HCT116 (cell line): ENCODE measurements at regions not wholly inside any gene's neighbourhood (a gene's known extent, or its start where the extent isn't known, plus 50 kb on each side); places are given as distances from the start of the nearest gene placed in this dataset.
A peak's percentile ranks its signal among the peaks of the same experiment; 100 is the strongest.

Experiments
- ATAC-seq: fragments of 200-7000 bp; cut with Tn5 transposase; 2 replicates; pipeline ENCODE4 v1.9.1; 2020; ENCODE audit warnings: mild to moderate bottlenecking, moderate library complexity
- BruUV-seq: library from RNA; stranded (reverse); fragments of 400-500 nt; replicated peaks from 2 replicates; lab custom pipeline; 2021; lab: Mats Ljungman, UMichigan
- CTCF ChIA-PET: fragments of 300-600 bp; sonication (Branson Sonifier 250); formaldehyde crosslinking; loops from one replicate; lab custom pipeline; 2021; ENCODE audit warnings: antibody characterized with exemption; lab: Charles Lee
- POLR2A ChIA-PET: fragments of 300-600, 350-600 bp; sonication (Branson Sonifier 250); formaldehyde crosslinking; loops from one replicate; lab custom pipeline; 2021; ENCODE audit warnings: antibody characterized with exemption; lab: Charles Lee
- RAD21 ChIA-PET, 2 experiments: fragments of 300-600 bp; sonication (Branson Sonifier 250); formaldehyde crosslinking; loops; one replicate each; lab custom pipeline; 2023; ENCODE audit warnings: low total read pairs in 2 of 2; ENCODE audit not compliant: uncharacterized antibody in 2 of 2, unreplicated experiment in 2 of 2, low non-redundant PET in 1 of 2; lab: Charles Lee
- DNase-seq: peaks from one replicate; pipeline ENCODE4 v3.0.0-alpha.2; 2010; ENCODE audit warnings: low read depth, low spot score
- H2AFZ ChIP-seq: fragments of 200-600 bp; shearing (Covaris generic), sonication (generic); 2 replicates; pipeline ENCODE4 v1.6.1; 2017; ENCODE audit warnings: low read depth, mixed run types, mixed read lengths, antibody characterized with exemption, low read length; ENCODE audit not compliant: poor library complexity, severe bottlenecking
- H3K27ac ChIP-seq: 2 replicates; pipeline ENCODE4 v1.5.1; 2012; ENCODE audit warnings: low read depth, low read length
- H3K27me3 ChIP-seq: fragments of 200-600 bp; sonication (generic); 2 replicates; pipeline ENCODE4 v1.6.1; 2016; ENCODE audit warnings: mixed run types, low read length, mixed read lengths; ENCODE audit not compliant: insufficient read depth
- H3K36me3 ChIP-seq, 2 experiments: fragments of 200-500 bp in 1 of 2; fragments of 200-600 bp in 1 of 2; sonication (Bioruptor generic) in 1 of 2; sonication (generic) in 1 of 2; 2 replicates each; pipeline versions ENCODE4 v1.5.1 to v1.6.1; 2014 to 2016; ENCODE audit warnings: low read length in 2 of 2, inconsistent platforms in 1 of 2, mixed read lengths in 1 of 2, mixed run types in 1 of 2; ENCODE audit not compliant: insufficient read depth in 2 of 2, control insufficient read depth in 1 of 2
- H3K4me1 ChIP-seq, 2 experiments: fragments of 200-600 bp in 1 of 2; sonication (generic) in 1 of 2; 2 replicates each; pipeline versions ENCODE4 v1.5.1 to v1.6.1; 2012 to 2017; ENCODE audit warnings: low read length in 2 of 2, inconsistent platforms in 1 of 2, mild to moderate bottlenecking in 1 of 2, mixed read lengths in 1 of 2, mixed run types in 1 of 2, moderate library complexity in 1 of 2; ENCODE audit not compliant: insufficient read depth in 2 of 2, control insufficient read depth in 1 of 2
- H3K4me2 ChIP-seq: fragments of 200-600 bp; sonication (generic); 2 replicates; pipeline ENCODE4 v1.6.1; 2017; ENCODE audit warnings: mixed run types, low read length, mixed read lengths
- H3K4me3 ChIP-seq, 2 experiments: fragments of 200-600 bp in 1 of 2; sonication (generic) in 1 of 2; replicated peaks in 1 of 2; 2 replicates each; pipeline ENCODE4 v1.5.1; 2011 to 2016; ENCODE audit warnings: low read length in 2 of 2, control low read depth in 1 of 2, low read depth in 1 of 2, mild to moderate bottlenecking in 1 of 2, mixed read lengths in 1 of 2, mixed run types in 1 of 2
- H3K79me2 ChIP-seq: fragments of 200-600 bp; sonication (generic); 2 replicates; pipeline ENCODE4 v1.6.1; 2017; ENCODE audit warnings: mild to moderate bottlenecking, mixed run types, low read length, moderate library complexity, mixed read lengths; ENCODE audit not compliant: insufficient read depth
- H3K9ac ChIP-seq: fragments of 200-600 bp; sonication (generic); 2 replicates; pipeline ENCODE4 v1.6.1; 2016; ENCODE audit warnings: low read length, mixed read lengths
- H3K9me2 ChIP-seq: fragments of 200-600 bp; sonication (generic), shearing (Covaris generic); 2 replicates; pipeline ENCODE4 v1.6.1; 2017; ENCODE audit warnings: mixed run types, mild to moderate bottlenecking, moderate library complexity; ENCODE audit not compliant: insufficient read depth
- H3K9me3 ChIP-seq, 2 experiments: fragments of 200-500 bp in 1 of 2; fragments of 200-600 bp in 1 of 2; sonication (Bioruptor generic) in 1 of 2; sonication (generic) in 1 of 2; 2 replicates each; pipeline ENCODE4 v1.6.1; 2014 to 2017; ENCODE audit warnings: low read length in 2 of 2, mixed read lengths in 2 of 2, inconsistent platforms in 1 of 2, low read depth in 1 of 2, mild to moderate bottlenecking in 1 of 2, mixed run types in 1 of 2, moderate library complexity in 1 of 2; ENCODE audit not compliant: control insufficient read depth in 1 of 2, insufficient read depth in 1 of 2
- H4K20me1 ChIP-seq: fragments of 200-600 bp; sonication (generic), shearing (Covaris generic); 2 replicates; pipeline ENCODE4 v1.6.1; 2017; ENCODE audit warnings: mixed run types, mild to moderate bottlenecking, moderate library complexity; ENCODE audit not compliant: insufficient read depth
- ATF3 ChIP-seq: IDR thresholded peaks from 2 replicates; pipeline ENCODE4 v1.6.1; 2012
- CEBPB ChIP-seq: IDR thresholded peaks from 2 replicates; pipeline ENCODE4 v1.6.1; 2012; ENCODE audit warnings: low read depth
- EGR1 ChIP-seq: IDR thresholded peaks from 2 replicates; pipeline ENCODE4 v1.6.1; 2012; ENCODE audit warnings: low read depth
- ELF1 ChIP-seq: IDR thresholded peaks from 2 replicates; pipeline ENCODE4 v1.6.1; 2012; ENCODE audit warnings: low read depth, borderline replicate concordance
- EZH2phosphoT487 ChIP-seq: fragments of 200-600 bp; IDR thresholded peaks from 2 replicates; pipeline ENCODE4 v1.6.1; 2018; ENCODE audit warnings: antibody characterized with exemption, borderline replicate concordance
- FOSL1 ChIP-seq: IDR thresholded peaks from 2 replicates; pipeline ENCODE4 v1.6.1; 2012; ENCODE audit warnings: low read depth
- JUND ChIP-seq: IDR thresholded peaks from 2 replicates; pipeline ENCODE4 v1.6.1; 2012
- RAD21 ChIP-seq: IDR thresholded peaks from 2 replicates; pipeline ENCODE4 v1.6.1; 2012; ENCODE audit warnings: low read depth, mild to moderate bottlenecking
- SIN3A ChIP-seq: IDR thresholded peaks from 2 replicates; pipeline ENCODE4 v1.6.1; 2012; ENCODE audit warnings: low read depth
- SP1 ChIP-seq: IDR thresholded peaks from 2 replicates; pipeline ENCODE4 v1.6.1; 2012; ENCODE audit warnings: low read depth
- SRF ChIP-seq: IDR thresholded peaks from 2 replicates; pipeline ENCODE4 v1.6.1; 2012; ENCODE audit warnings: low read depth
- TCF7L2 ChIP-seq: IDR thresholded peaks from 2 replicates; pipeline ENCODE4 v1.7.0; 2011; ENCODE audit warnings: borderline replicate concordance, inconsistent platforms; ENCODE audit not compliant: insufficient read depth, insufficient read length; ENCODE audit errors: extremely low read depth
- YY1 ChIP-seq: IDR thresholded peaks from 2 replicates; pipeline ENCODE4 v1.6.1; 2011; ENCODE audit warnings: low read length, low read depth, moderate library complexity, mild to moderate bottlenecking; ENCODE audit not compliant: insufficient replicate concordance; ENCODE audit errors: extremely low read depth
- ZFX ChIP-seq: fragments of 450-650 bp; IDR thresholded peaks from 2 replicates; pipeline ENCODE4 v1.6.1; 2017
- ZNF274 ChIP-seq: fragments of 200-500 bp; sonication (Bioruptor generic); IDR thresholded peaks from 2 replicates; pipeline ENCODE4 v1.6.1; 2014; ENCODE audit warnings: mild to moderate bottlenecking, low read depth, low read length, inconsistent platforms
- intact Hi-C: fragments of 100-400 bp; cut with micrococcal nuclease; formaldehyde crosslinking; loops from 2 replicates; pipeline ENCODE4 v1.10.0; 2022
- TF ChIP-seq, protein P1 (sequence below): IDR thresholded peaks from 2 replicates; pipeline ENCODE4 v1.6.1; 2012
- TF ChIP-seq, protein P2 (sequence below): IDR thresholded peaks from 2 replicates; pipeline ENCODE4 v1.6.1; 2011; ENCODE audit warnings: mild to moderate bottlenecking, low read length, moderate library complexity; ENCODE audit not compliant: insufficient replicate concordance; ENCODE audit errors: extremely low read depth

DNA sequence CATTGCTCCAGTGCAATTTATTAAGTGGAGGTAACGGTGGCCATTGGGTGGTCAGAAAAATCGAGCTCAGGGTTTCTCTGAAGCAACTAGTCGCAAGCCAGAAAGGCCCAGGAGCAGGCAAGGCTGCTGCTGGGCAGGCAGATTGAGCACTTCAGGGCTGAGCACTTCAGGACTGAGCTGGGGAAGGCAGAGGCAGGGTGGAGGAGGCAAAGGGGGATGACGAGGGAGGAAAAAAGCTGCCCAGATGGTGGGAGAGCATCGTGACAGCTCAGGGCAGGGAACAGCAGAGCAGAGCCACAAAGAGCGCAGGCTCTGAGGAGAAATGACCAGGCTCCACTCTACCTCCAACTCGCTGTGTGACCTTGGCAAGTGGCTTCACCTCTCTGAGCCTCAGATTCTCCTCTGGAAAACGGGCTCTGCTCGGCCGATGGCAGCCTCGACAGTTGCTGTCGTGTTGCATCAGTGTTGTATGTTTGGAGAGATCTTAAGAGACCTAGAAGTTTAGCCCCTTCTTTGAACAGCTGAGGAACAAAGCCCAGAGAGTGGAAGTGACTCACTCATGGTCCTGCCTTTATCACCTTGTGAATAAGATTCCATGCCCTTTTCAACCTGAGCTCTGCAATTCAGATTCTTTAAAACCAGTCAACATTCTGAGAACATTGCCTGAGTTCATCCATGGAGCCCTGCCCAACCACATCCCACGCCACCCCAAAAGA lies 141.4 kb downstream of the SYF2 start:
- Histone ChIP-seq H3K4me3 (no peak overlapping the region), H4K20me1 (no peaks in the 10 kb centered on the region), H2AFZ (no peak overlapping the region), H3K79me2 (no peaks in the 10 kb centered on the region), H3K27me3 (no peaks in the 10 kb centered on the region), H3K36me3 (no peaks in the 10 kb centered on the region), H3K9ac (no peak overlapping the region), H3K27ac (no peak overlapping the region), H3K4me1 (peaks cover 0 to 10% of the 10 kb centered on the region in 2 experiments; a peak in 3 of 4 replicates), H3K4me2 (peak overlapping the region; percentile 22; the same call in 1 of the 2 replicates), H3K9me2 (no peaks in the 10 kb centered on the region), H3K9me3 (no peaks in the 10 kb centered on the region)
- TF ChIP-seq YY1: no peak
- TF ChIP-seq TCF7L2: peak; percentile 94
- peak; percentile 86 for TF ChIP-seq CEBPB
- no peak for TF ChIP-seq SRF
- TF ChIP-seq SP1: peak; percentile 69
- TF ChIP-seq SIN3A: no peak
- TF ChIP-seq ATF3: no peak
- ChIA-PET RAD21 (no interaction called here), POLR2A (interaction anchor here (1.3 kb wide), 1 partner anchor 9 kb away, joined by 3 read pairs; no protein-coding TSS in a partner anchor), CTCF (interaction anchor here (0.6 kb wide), 1 partner anchor 11 kb away, joined by 3 read pairs; no protein-coding TSS in a partner anchor)
- ATAC-seq (peak; percentile 55), DNase-seq (peak; percentile 58)
- intact Hi-C loops: no loop called here
- BruUV-seq: no TSS peak

GRCh38 chr1:25089772-25090171 lies 142.5 kb downstream of the SYF2 start:
- no peak overlapping the region for H3K4me3 ChIP-seq
- POLR2A ChIA-PET: no interaction called here
- no TSS peak for BruUV-seq
- H3K4me2 ChIP-seq: no peak overlapping the region
- H4K20me1 ChIP-seq: no peaks in the 10 kb centered on the region
- no peaks in the 10 kb centered on the region for H3K9me2 ChIP-seq
- no peak overlapping the region for H3K9ac ChIP-seq
- RAD21 ChIA-PET: interaction anchor here in 1 of 2 experiments (0.7 kb wide), 1 partner anchor 78 kb away, joined by 3 read pairs; no protein-coding TSS in a partner anchor
- no peak overlapping the region for H2AFZ ChIP-seq
- CTCF ChIA-PET: no interaction called here
- ATAC-seq (no peak), DNase-seq (no peak)
- no peaks in the 10 kb centered on the region for H3K9me3 ChIP-seq
- intact Hi-C loops: no loop called here
- H3K4me1 ChIP-seq: peaks cover 0 to 10% of the 10 kb centered on the region in 2 experiments; a peak in 3 of 4 replicates
- H3K79me2 ChIP-seq: no peaks in the 10 kb centered on the region
- no peaks in the 10 kb centered on the region for H3K27me3 ChIP-seq
- no peaks in the 10 kb centered on the region for H3K36me3 ChIP-seq
- H3K27ac ChIP-seq: no peak overlapping the region
- TF ChIP-seq YY1: no peak
- TF ChIP-seq ATF3: no peak
- no peak for TF ChIP-seq SP1
- TF ChIP-seq, protein P1, sequence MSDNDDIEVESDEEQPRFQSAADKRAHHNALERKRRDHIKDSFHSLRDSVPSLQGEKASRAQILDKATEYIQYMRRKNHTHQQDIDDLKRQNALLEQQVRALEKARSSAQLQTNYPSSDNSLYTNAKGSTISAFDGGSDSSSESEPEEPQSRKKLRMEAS: no peak
- no peak for TF ChIP-seq ELF1
- TF ChIP-seq CEBPB: no peak
- TF ChIP-seq, protein P2, sequence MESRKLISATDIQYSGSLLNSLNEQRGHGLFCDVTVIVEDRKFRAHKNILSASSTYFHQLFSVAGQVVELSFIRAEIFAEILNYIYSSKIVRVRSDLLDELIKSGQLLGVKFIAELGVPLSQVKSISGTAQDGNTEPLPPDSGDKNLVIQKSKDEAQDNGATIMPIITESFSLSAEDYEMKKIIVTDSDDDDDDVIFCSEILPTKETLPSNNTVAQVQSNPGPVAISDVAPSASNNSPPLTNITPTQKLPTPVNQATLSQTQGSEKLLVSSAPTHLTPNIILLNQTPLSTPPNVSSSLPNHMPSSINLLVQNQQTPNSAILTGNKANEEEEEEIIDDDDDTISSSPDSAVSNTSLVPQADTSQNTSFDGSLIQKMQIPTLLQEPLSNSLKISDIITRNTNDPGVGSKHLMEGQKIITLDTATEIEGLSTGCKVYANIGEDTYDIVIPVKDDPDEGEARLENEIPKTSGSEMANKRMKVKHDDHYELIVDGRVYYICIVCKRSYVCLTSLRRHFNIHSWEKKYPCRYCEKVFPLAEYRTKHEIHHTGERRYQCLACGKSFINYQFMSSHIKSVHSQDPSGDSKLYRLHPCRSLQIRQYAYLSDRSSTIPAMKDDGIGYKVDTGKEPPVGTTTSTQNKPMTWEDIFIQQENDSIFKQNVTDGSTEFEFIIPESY: no peak
- TF ChIP-seq EGR1: no peak
- TF ChIP-seq FOSL1: no peak
- TF ChIP-seq ZFX: no peak
- TF ChIP-seq EZH2phosphoT487: no peak
- no peak for TF ChIP-seq RAD21
- no peak for TF ChIP-seq JUND
- no peak for TF ChIP-seq SIN3A
- TF ChIP-seq ZNF274: no peak
- no peak for TF ChIP-seq SRF
